Nephron progenitor cell (in vitro differentiated cells): ENCODE measurements at regions not wholly inside any gene's neighbourhood (a gene's known extent, or its start where the extent isn't known, plus 50 kb on each side); places are given as distances from the start of the nearest gene placed in this dataset.

Experiments used
- DNase-seq: peaks from one replicate; pipeline ENCODE4 v3.0.0; 2021
- H3K27ac Mint-ChIP-seq: 2 replicates; pipeline ENCODE4 v1.8.0; 2021; ENCODE audit warnings: mild to moderate bottlenecking, moderate library complexity, mixed read lengths
- H3K27me3 Mint-ChIP-seq: 2 replicates; pipeline ENCODE4 v1.8.0; 2021; ENCODE audit warnings: mild to moderate bottlenecking, low read depth, mixed read lengths; ENCODE audit not compliant: poor library complexity
- H3K36me3 Mint-ChIP-seq: 2 replicates; pipeline ENCODE4 v1.8.0; 2021; ENCODE audit warnings: low read depth, mixed read lengths
- H3K4me1 Mint-ChIP-seq: 2 replicates; pipeline ENCODE4 v1.8.0; 2021; ENCODE audit warnings: mixed read lengths
- H3K4me3 Mint-ChIP-seq: 2 replicates; pipeline ENCODE4 v1.8.0; 2021; ENCODE audit warnings: mild to moderate bottlenecking, moderate library complexity, mixed read lengths
- H3K9me3 Mint-ChIP-seq: 2 replicates; pipeline ENCODE4 v1.8.0; 2021; ENCODE audit warnings: mild to moderate bottlenecking, moderate library complexity, mixed read lengths
- TF ChIP-seq, protein P1 (sequence below): fragments of 200-600 bp; sonication (generic); IDR thresholded peaks from 2 replicates; pipeline ENCODE4 v1.5.0; 2021; ENCODE audit warnings: antibody characterized with exemption

DNA sequence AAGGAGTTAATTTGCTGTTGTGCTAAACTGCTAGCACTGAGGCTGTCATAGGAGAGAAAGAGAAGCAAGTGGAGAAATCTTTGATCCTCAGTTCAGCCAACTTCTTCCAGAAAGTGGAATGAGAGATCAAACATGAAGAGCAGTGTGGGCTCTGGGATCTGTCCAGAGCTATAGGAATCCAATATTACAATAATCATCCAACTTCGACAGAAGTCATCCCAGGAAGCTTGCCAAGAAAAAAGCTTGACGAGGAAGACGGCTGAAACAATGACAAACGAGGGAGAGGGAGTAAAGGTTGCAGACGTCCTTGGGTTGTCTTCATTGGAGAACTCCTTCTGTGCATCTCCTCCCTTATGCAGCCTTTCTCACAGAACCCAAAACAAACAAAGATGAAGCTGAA, 496.2 kb downstream of the INSC start:
- no peak overlapping the region for H3K27ac Mint-ChIP-seq
- DNase-seq = no peak
- H3K36me3 Mint-ChIP-seq = no peaks in the 10 kb centered on the region
- no peaks in the 10 kb centered on the region for H3K9me3 Mint-ChIP-seq
- H3K27me3 Mint-ChIP-seq = no peaks in the 10 kb centered on the region
- no peaks in the 10 kb centered on the region for H3K4me1 Mint-ChIP-seq
- TF ChIP-seq, protein P1, sequence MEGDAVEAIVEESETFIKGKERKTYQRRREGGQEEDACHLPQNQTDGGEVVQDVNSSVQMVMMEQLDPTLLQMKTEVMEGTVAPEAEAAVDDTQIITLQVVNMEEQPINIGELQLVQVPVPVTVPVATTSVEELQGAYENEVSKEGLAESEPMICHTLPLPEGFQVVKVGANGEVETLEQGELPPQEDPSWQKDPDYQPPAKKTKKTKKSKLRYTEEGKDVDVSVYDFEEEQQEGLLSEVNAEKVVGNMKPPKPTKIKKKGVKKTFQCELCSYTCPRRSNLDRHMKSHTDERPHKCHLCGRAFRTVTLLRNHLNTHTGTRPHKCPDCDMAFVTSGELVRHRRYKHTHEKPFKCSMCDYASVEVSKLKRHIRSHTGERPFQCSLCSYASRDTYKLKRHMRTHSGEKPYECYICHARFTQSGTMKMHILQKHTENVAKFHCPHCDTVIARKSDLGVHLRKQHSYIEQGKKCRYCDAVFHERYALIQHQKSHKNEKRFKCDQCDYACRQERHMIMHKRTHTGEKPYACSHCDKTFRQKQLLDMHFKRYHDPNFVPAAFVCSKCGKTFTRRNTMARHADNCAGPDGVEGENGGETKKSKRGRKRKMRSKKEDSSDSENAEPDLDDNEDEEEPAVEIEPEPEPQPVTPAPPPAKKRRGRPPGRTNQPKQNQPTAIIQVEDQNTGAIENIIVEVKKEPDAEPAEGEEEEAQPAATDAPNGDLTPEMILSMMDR = no peak
- no peak overlapping the region for H3K4me3 Mint-ChIP-seq

DNA sequence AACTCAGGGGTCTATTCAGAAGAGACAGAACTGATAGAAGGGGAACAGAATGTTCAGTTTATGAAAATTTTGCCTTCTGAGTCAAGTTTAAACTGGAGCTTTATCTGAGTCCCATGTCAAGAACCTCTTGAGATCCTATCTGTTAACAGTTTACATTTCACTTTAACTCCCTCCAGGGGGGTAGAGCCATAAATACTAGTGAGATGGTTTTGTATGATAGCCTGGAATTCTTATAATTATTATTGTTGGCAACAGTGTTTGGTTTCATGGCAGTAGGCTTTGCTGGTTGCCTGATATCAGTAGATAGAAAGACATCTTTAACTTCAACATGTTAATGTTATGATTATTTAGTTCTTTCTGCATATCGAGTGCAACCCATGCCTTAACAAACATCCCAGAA, 498.5 kb downstream of the INSC start:
- no peak for DNase-seq
- Mint-ChIP-seq H3K4me3 (no peak overlapping the region), H3K27me3 (peaks cover 6% of the 10 kb centered on the region), H3K4me1 (peaks cover 4% of the 10 kb centered on the region), H3K36me3 (no peaks in the 10 kb centered on the region), H3K27ac (no peak overlapping the region), H3K9me3 (no peaks in the 10 kb centered on the region)
- TF ChIP-seq, protein P1 = no peak

DNA sequence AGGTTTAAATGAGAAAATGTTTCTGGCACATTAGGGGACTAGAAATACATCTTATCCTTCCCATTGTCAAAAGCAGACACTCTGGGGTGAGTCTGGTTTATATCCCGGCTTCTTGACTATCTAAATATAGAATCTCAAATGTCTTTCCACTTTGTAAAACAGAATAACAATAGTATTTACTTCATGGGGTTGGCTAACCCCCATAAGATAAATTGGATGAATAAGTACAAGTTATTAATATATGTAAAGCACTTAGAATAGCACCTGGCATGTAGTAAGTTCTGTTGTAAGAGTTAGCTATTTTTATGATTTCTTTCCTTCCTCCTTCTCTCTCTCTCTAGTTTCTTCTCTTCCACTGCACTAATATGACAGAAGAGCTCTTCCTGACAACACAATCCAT, 499.1 kb downstream of the INSC start:
- Mint-ChIP-seq H3K27me3 (peaks cover 6% of the 10 kb centered on the region), H3K9me3 (no peaks in the 10 kb centered on the region), H3K27ac (no peak overlapping the region), H3K4me3 (no peak overlapping the region), H3K4me1 (peaks cover 8% of the 10 kb centered on the region), H3K36me3 (no peaks in the 10 kb centered on the region)
- DNase-seq = no peak
- TF ChIP-seq, protein P1 = no peak

DNA sequence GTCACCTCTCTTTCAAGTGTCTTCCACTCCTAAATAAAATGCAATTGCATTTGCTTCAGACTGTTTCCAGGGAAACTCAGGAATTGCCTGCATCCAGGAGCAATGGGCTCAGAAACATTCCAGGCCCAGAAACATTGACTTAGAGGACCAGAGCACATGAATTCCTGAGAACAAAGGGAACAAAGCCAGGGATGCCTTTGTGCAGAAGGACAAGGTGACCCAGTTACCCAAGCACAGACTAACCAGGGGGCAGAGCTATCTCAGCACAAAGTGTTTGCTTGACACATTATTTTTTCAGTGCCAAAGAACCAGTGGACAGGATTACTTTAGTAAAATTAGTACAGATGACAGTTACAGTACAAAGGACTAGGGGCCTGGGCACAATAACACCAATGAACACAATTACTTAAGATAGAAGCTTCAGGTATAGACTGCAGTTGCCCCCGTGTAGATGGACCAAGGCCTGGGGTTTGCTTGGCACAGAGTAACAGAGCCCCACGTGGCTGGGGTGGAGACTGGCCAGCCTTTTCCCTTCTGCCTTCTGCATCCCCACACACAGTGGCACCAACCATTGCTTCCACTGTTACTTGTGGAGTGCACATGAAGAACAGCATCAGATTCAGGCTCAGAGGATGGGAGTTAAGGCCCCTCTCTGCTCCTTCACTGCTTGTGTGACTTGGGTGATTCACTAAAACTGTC, 500.8 kb downstream of the INSC start:
- H3K9me3 Mint-ChIP-seq = no peaks in the 10 kb centered on the region

DNA sequence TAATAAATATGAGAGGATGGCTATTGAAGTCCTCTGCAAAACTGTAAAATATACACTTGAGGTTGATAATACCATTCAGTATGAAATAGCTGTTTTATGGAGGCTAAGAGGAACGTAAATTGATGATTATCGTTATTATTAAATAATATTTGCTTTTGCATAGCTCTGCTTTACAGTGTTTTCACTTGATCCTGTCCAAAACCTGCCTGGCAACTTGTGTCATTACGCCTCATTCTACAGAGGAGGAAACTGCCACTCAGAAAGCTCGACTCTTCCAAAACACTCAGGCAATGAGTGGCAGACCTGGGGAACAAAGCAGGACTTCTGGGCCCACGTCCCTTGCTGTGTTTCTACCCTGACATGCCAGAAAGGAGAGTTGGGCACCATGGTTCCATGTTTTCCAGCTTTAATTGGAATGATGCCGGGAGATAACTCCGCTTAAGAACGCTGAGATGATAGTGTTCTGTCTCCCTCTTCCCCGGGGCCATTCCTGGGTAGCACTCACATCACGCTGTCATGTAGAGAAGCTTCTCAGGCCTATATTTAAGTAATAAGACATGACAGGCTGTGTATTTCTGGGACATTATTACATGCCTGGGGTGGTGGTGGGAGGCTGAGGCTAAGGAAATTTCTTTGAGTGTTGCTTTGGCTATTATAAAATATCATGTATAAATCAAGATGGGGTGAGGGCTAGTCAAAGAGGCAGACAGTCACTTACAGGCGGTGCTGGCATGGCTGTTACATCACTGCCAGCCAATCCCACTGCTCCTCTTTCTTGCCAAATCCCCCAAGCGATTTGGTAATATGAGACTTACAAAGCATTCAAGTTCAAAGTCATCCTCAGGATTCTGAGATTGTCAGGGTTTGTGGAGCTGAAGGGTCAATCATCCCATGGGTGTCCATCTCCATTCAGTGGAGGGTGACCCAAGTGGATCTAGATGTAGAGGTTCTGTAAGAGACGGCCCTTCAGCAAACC, 501.7 kb downstream of the INSC start:
- H3K9me3 Mint-ChIP-seq = no peaks in the 10 kb centered on the region
- peaks cover 14% of the 10 kb centered on the region for H3K27me3 Mint-ChIP-seq
- no peaks in the 10 kb centered on the region for H3K36me3 Mint-ChIP-seq
- H3K27ac Mint-ChIP-seq = no peak overlapping the region
- H3K4me1 Mint-ChIP-seq = peaks cover 8% of the 10 kb centered on the region
- H3K4me3 Mint-ChIP-seq = no peak overlapping the region
- DNase-seq = no peak
- TF ChIP-seq, protein P1 = no peak

More for the DNA sequence above, 500.8 kb downstream of the INSC start:
- peaks cover 8% of the 10 kb centered on the region for H3K4me1 Mint-ChIP-seq
- no peak overlapping the region for H3K4me3 Mint-ChIP-seq
- no peaks in the 10 kb centered on the region for H3K36me3 Mint-ChIP-seq
- DNase-seq = no peak
- H3K27me3 Mint-ChIP-seq = peaks cover 8% of the 10 kb centered on the region
- H3K27ac Mint-ChIP-seq = no peak overlapping the region
- TF ChIP-seq, protein P1 = no peak
